ENCODE measurements at regions not wholly inside any gene's neighbourhood (a gene's known extent, or its start where the extent isn't known, plus 50 kb on each side); places are given as distances from the start of the nearest gene placed in this dataset.

DNA sequence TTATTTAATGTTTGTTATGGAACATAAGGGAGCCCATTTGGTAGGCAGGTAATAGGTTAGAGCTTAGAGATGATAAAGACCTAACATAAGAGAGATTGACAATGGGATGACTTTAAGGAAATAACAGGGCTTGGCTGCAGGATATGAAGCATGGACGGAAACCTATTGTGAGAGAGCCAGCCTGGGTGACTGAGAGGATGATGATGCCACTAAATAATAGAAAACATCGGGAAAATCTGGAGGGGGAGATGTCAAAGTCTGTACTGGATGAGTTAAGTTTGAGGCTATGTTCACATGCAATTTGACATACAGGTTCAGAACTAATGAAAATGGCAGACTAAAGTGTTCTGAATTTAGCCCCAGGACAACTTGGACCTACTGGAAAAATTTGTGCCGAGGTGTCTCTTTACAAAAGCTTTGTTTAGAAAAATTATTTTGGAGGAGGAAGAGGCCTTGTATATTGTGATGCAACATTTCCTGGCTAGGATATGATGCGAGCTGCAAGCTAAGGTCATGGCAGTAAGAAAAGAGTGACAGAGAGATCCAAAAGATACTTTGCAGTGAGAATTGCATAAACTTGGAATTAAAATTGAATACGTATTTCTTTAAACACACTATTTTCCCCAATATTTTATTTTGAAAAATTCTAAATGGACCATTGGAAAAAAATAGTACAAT, 339.3 kb upstream of the PLET1 start:
- Histone ChIP-seq H3K9me3 (no peaks in the 10 kb centered on the region), H3K27me3 (no peaks in the 10 kb centered on the region), H3K27ac (no peak overlapping the region), H3K36me3 (no peaks in the 10 kb centered on the region), H3K4me3 (no peak overlapping the region), H3K4me1 (no peaks in the 10 kb centered on the region)
- TF ChIP-seq POLR2A (IDR thresholded peaks at IDR 0.05) = no peak
- no peak for TF ChIP-seq CTCF (IDR thresholded peaks at IDR 0.05)
- DNase-seq = no peak
- intact Hi-C loops (cut with DNase I; ENCODE audit: low total_unique reads) = no loop called here

GRCh38 chr11:112605093-112605666, 344.5 kb upstream of the PLET1 start:
- Histone ChIP-seq H3K4me1 (no peaks in the 10 kb centered on the region), H3K4me3 (no peak overlapping the region), H3K27ac (no peak overlapping the region), H3K9me3 (no peaks in the 10 kb centered on the region), H3K27me3 (no peaks in the 10 kb centered on the region), H3K36me3 (no peaks in the 10 kb centered on the region)
- intact Hi-C loops (cut with DNase I; ENCODE audit: low total_unique reads) = no loop called here
- TF ChIP-seq CTCF (IDR thresholded peaks at IDR 0.05) (no peak), POLR2A (IDR thresholded peaks at IDR 0.05) (no peak)
- no peak for DNase-seq

DNA sequence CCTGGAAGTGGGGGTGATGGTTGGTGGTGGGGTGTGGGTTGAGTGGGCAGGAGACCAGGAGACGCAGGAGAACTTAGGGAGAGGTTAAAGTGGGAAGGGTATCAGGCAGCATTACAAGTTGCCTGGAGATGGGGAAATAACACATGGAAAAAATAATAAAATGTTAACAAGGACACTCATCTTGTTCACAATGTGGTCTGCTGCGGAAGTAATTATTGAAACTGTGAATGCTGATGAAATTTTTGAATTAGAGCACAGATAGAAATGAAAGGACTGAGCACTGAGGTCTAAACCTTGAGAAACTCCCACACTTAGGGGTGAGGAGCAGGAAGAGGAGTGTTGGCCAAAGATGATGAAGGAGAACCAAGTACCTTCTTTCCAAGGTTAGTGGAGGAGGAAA, 346.0 kb upstream of the PLET1 start:
- H3K4me1 ChIP-seq = no peaks in the 10 kb centered on the region
- H3K36me3 ChIP-seq = no peaks in the 10 kb centered on the region
- H3K27me3 ChIP-seq = no peaks in the 10 kb centered on the region
- no peak for DNase-seq
- no peak overlapping the region for H3K4me3 ChIP-seq
- TF ChIP-seq POLR2A (IDR thresholded peaks at IDR 0.05) (no peak), CTCF (IDR thresholded peaks at IDR 0.05) (no peak)
- no peak overlapping the region for H3K27ac ChIP-seq
- intact Hi-C loops (cut with DNase I; ENCODE audit: low total_unique reads) = no loop called here
- no peaks in the 10 kb centered on the region for H3K9me3 ChIP-seq

- Histone ChIP-seq H3K36me3 (no peaks in the 10 kb centered on the region), H3K27me3 (no peaks in the 10 kb centered on the region), H3K4me3 (no peak overlapping the region), H3K4me1 (peaks cover 5 to 10% of the 10 kb centered on the region in 2 donors), H3K27ac (peak overlapping the region in 1 of 2 donors; percentile 8), H3K9me3 (no peaks in the 10 kb centered on the region)
- intact Hi-C loops (cut with DNase I; ENCODE audit: low total_unique reads) = no loop called here
- no peak for DNase-seq
- no peak for TF ChIP-seq CTCF (IDR thresholded peaks at IDR 0.05)
- TF ChIP-seq POLR2A (IDR thresholded peaks at IDR 0.05) = no peak
These were observed 347.8 kb upstream of the PLET1 start for GRCh38 chr11:112608509-112608908.

DNA sequence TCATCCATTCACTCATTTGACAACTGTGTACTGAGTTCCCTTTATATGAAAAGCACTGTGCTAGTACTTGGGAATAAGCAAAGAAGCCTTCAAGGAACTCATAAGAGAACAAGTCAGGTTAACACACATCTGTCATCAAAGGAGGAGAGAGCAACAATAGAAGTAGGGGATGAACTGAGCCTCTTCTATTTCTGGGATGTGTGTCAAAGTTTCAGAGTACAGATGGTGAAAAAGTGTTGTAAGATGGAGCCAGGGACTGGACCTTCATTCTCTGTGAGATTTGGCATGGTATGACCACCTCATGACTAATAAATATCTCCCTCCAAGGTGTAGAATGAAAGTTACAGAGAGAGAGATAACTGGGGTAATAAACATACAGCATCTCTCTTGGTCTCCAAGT, 349.8 kb upstream of the PLET1 start:
- Histone ChIP-seq H3K36me3 (no peaks in the 10 kb centered on the region), H3K4me1 (peaks cover 7 to 11% of the 10 kb centered on the region in 2 donors), H3K9me3 (no peaks in the 10 kb centered on the region), H3K4me3 (no peak overlapping the region), H3K27ac (no peak overlapping the region), H3K27me3 (no peaks in the 10 kb centered on the region)
- DNase-seq = no peak
- TF ChIP-seq CTCF (IDR thresholded peaks at IDR 0.05) = no peak
- TF ChIP-seq POLR2A (IDR thresholded peaks at IDR 0.05) = no peak
- intact Hi-C loops (cut with DNase I; ENCODE audit: low total_unique reads) = no loop called here
